OCI-LY1 (cell line): ENCODE measurements at regions not wholly inside any gene's neighbourhood (a gene's known extent, or its start where the extent isn't known, plus 50 kb on each side); places are given as distances from the start of the nearest gene placed in this dataset.

Source experiments
- H2AFZ ChIP-seq: fragments of 200-600 bp; sonication (generic), shearing (Covaris generic); 2 replicates; pipeline ENCODE4 v1.6.0; 2014; ENCODE audit warnings: antibody characterized with exemption, mild to moderate bottlenecking, low read length
- H3F3A ChIP-seq: fragments of 200-600 bp; sonication (generic), shearing (Covaris generic); 2 replicates; pipeline ENCODE4 v1.6.0; 2014; ENCODE audit warnings: mild to moderate bottlenecking, antibody characterized with exemption, low read length, moderate library complexity; ENCODE audit not compliant: insufficient read depth
- H3K27ac ChIP-seq: fragments of 200-600 bp; sonication (generic); 2 replicates; pipeline ENCODE4 v1.5.1; 2014; ENCODE audit warnings: low read length, mixed run types, mild to moderate bottlenecking, low read depth; ENCODE audit not compliant: poor library complexity, severe bottlenecking
- H3K27me3 ChIP-seq: fragments of 200-600 bp; sonication (generic); 2 replicates; pipeline ENCODE4 v1.6.0; 2014; ENCODE audit warnings: antibody characterized with exemption, mild to moderate bottlenecking, low read length, moderate library complexity; ENCODE audit not compliant: insufficient read depth
- H3K36me3 ChIP-seq: fragments of 200-600 bp; sonication (generic); 2 replicates; pipeline ENCODE4 v1.6.1; 2014; ENCODE audit warnings: mild to moderate bottlenecking, antibody characterized with exemption, low read length, moderate library complexity, mixed read lengths; ENCODE audit not compliant: insufficient read depth
- H3K4me1 ChIP-seq: fragments of 200-600 bp; sonication (generic); 2 replicates; pipeline ENCODE4 v1.5.1; 2014; ENCODE audit warnings: mild to moderate bottlenecking, low read length, moderate library complexity; ENCODE audit not compliant: insufficient read depth, severe bottlenecking
- H3K4me2 ChIP-seq: fragments of 200-600 bp; sonication (generic), shearing (Covaris generic); 2 replicates; pipeline ENCODE4 v1.6.1; 2014; ENCODE audit warnings: low read length
- H3K4me3 ChIP-seq: fragments of 200-600 bp; sonication (generic); 2 replicates; pipeline ENCODE4 v1.5.1; 2014; ENCODE audit warnings: low read length, low read depth, mild to moderate bottlenecking, mixed read lengths; ENCODE audit not compliant: poor library complexity, severe bottlenecking
- H3K79me2 ChIP-seq: fragments of 200-600 bp; shearing (Covaris generic); 2 replicates; pipeline ENCODE4 v1.6.1; 2016; ENCODE audit warnings: mixed run types, low read length, mixed read lengths; ENCODE audit not compliant: insufficient read depth
- H3K9ac ChIP-seq: fragments of 200-600 bp; sonication (generic), shearing (Covaris generic); 2 replicates; pipeline ENCODE4 v1.6.1; 2014; ENCODE audit warnings: mild to moderate bottlenecking, low read length, mixed read lengths
- H3K9me2 ChIP-seq: fragments of 200-600 bp; sonication (generic), shearing (Covaris generic); 2 replicates; pipeline ENCODE4 v1.6.1; 2014; ENCODE audit warnings: low read depth, mild to moderate bottlenecking, low read length, mixed read lengths
- H3K9me3 ChIP-seq: fragments of 200-600 bp; shearing (Covaris generic); 2 replicates; pipeline ENCODE4 v1.6.1; 2014; ENCODE audit warnings: low read length, mixed read lengths
- H4K20me1 ChIP-seq: fragments of 200-600 bp; sonication (generic), shearing (Covaris generic); 2 replicates; pipeline ENCODE4 v1.6.0; 2016; ENCODE audit warnings: mild to moderate bottlenecking, low read length; ENCODE audit not compliant: insufficient read depth
- EZH2 ChIP-seq: fragments of 200-600 bp; sonication (generic), shearing (Covaris generic); IDR thresholded peaks from 2 replicates; pipeline ENCODE4 v1.8.0; 2017; ENCODE audit warnings: borderline replicate concordance, mixed run types, mild to moderate bottlenecking, antibody characterized with exemption, low read length, moderate library complexity, mixed read lengths
- TF ChIP-seq, protein P1 (sequence below): fragments of 200-600 bp; sonication (generic), shearing (Covaris generic); IDR thresholded peaks from 2 replicates; pipeline ENCODE4 v1.5.1; 2017; ENCODE audit warnings: mild to moderate bottlenecking, antibody characterized with exemption, low read length, moderate library complexity, mixed read lengths

DNA sequence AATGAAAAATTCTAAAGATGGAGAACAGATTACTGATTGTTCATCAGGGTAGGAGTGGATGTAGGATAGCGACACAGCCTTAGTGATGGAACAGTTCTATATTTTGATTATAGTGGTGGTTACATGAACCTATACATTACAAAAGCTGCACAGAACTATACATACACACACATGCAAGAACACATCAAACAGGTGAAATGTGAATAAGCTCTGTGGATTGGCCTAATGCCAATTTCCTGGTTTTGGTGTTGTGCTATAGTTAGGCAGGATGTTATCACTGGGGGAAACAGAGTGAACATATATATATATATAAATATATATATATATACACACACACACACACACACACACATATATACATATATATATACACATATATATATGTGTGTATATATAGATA lies 76.4 kb upstream of the PIK3CG start:
- Histone ChIP-seq H3F3A (no peaks in the 10 kb centered on the region), H3K36me3 (no peaks in the 10 kb centered on the region), H3K9me2 (no peaks in the 10 kb centered on the region), H3K9me3 (no peaks in the 10 kb centered on the region), H3K9ac (no peak overlapping the region), H4K20me1 (no peaks in the 10 kb centered on the region), H3K4me2 (no peak overlapping the region), H3K27me3 (no peaks in the 10 kb centered on the region), H2AFZ (no peak overlapping the region), H3K79me2 (no peaks in the 10 kb centered on the region), H3K4me1 (no peaks in the 10 kb centered on the region), H3K4me3 (no peak overlapping the region), H3K27ac (no peak overlapping the region)
- TF ChIP-seq, protein P1, sequence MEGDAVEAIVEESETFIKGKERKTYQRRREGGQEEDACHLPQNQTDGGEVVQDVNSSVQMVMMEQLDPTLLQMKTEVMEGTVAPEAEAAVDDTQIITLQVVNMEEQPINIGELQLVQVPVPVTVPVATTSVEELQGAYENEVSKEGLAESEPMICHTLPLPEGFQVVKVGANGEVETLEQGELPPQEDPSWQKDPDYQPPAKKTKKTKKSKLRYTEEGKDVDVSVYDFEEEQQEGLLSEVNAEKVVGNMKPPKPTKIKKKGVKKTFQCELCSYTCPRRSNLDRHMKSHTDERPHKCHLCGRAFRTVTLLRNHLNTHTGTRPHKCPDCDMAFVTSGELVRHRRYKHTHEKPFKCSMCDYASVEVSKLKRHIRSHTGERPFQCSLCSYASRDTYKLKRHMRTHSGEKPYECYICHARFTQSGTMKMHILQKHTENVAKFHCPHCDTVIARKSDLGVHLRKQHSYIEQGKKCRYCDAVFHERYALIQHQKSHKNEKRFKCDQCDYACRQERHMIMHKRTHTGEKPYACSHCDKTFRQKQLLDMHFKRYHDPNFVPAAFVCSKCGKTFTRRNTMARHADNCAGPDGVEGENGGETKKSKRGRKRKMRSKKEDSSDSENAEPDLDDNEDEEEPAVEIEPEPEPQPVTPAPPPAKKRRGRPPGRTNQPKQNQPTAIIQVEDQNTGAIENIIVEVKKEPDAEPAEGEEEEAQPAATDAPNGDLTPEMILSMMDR = no peak
- no peak for TF ChIP-seq EZH2

DNA sequence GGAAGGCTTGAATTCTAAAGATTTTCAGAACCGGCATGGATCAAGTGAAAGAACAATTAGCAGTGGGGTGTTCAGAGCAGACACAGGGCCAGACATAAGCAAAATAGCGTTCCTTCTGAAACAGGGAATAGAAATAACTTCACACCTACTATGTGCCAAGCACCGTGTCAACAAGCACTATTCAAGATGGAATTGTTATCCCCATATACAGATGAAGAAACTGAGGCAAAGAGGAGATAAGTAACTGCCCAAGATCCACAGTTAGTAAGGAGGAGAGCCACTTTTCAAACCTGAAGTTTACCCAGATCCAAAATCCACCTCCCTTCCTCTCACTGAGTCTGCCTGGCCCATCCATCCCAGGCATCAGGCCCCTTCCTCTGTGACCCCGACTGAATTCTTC lies 73.6 kb upstream of the PIK3CG start:
- H3K4me3 ChIP-seq = no peak overlapping the region
- H3F3A ChIP-seq = no peaks in the 10 kb centered on the region
- no peaks in the 10 kb centered on the region for H3K9me2 ChIP-seq
- no peaks in the 10 kb centered on the region for H4K20me1 ChIP-seq
- H3K27me3 ChIP-seq = no peaks in the 10 kb centered on the region
- H3K79me2 ChIP-seq = no peaks in the 10 kb centered on the region
- no peaks in the 10 kb centered on the region for H3K9me3 ChIP-seq
- H3K27ac ChIP-seq = no peak overlapping the region
- no peak overlapping the region for H2AFZ ChIP-seq
- H3K4me2 ChIP-seq = no peak overlapping the region
- H3K4me1 ChIP-seq = no peaks in the 10 kb centered on the region
- no peak for TF ChIP-seq EZH2
- TF ChIP-seq, protein P1 = no peak
- no peak overlapping the region for H3K9ac ChIP-seq
- H3K36me3 ChIP-seq = no peaks in the 10 kb centered on the region

DNA sequence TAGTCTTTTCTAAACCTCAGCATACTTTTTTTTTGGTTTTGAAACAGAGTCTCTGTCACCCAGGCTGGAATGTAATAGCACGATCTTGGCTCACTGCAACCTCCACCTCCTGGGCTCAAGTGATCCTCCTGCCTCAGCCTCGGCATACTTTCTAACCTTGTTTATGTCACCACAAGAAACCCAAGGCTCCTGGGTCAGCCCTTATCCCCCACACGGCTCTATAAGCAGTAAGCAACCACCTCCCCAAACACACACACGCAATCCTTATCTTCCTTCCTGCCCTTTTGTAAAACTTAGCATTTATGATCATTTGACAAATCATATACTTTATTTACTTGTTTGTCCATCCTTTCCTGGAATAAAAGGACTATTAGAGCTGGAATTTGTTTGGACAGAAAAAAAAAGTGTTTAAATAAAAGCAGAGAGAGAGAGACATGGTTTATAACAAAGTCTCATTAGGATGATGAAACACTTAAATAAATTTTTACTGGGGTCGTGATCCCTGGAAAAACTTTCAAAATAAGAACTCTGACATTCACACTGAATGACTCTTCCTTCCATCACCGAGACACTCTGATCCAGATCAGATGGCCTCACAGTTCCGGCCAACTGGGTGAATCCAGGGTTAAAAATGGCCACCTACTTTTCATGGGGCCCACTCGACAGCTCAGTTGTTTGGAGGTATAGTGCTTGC lies 72.7 kb upstream of the PIK3CG start:
- Histone ChIP-seq H3K9ac (no peak overlapping the region), H3K9me3 (0 out of 2 replicates have a peak, but pooled peaks cover under 1% of the 10 kb centered on the region), H3F3A (no peaks in the 10 kb centered on the region), H3K4me2 (no peak overlapping the region), H3K4me3 (no peak overlapping the region), H3K27ac (no peak overlapping the region), H3K9me2 (no peaks in the 10 kb centered on the region), H3K27me3 (no peaks in the 10 kb centered on the region), H4K20me1 (no peaks in the 10 kb centered on the region), H3K79me2 (no peaks in the 10 kb centered on the region), H3K4me1 (no peaks in the 10 kb centered on the region), H2AFZ (no peak overlapping the region), H3K36me3 (no peaks in the 10 kb centered on the region)
- TF ChIP-seq, protein P1 = no peak
- TF ChIP-seq EZH2 = no peak
